T-helper 1 cell treated with Interleukin-12 subunit alpha and Interleukin-12 subunit beta and Interleukin-4 antibody, amounts not matched to agents 30 ng/mL and 1 ng/mL, for 36 hours (primary cell): ENCODE measurements at regions not wholly inside any gene's neighbourhood (a gene's known extent, or its start where the extent isn't known, plus 50 kb on each side); places are given as distances from the start of the nearest gene placed in this dataset.
"Not testable (repeated sequence)": the region's sequence is repeated elsewhere in the genome, so short reads cannot be mapped to it uniquely, and the experiment has no call there.

Experiments used
- intact Hi-C: fragments of 100-400 bp; cut with micrococcal nuclease; formaldehyde crosslinking; loops from one replicate; pipeline ENCODE4 v1.15.1; 2024

DNA sequence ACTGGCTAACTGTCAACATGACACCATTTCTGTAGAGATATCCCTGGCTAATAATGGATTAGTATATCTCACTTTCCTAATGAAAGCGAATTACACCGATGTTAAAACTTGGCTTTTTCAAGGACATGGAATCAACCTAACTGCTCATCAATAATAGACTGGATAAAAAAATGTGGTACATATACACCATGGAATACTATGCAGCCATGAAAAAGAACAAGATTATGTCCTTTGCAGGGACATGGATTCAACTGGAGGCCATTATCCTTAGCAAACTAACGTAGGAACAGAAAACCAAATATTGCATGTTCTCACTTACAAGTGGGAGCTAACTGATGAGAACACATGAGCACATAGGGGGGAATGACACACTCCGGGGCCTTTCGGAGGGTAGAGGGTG, 62.6 kb downstream of the ZIC1 start:
- intact Hi-C loops = no loop called here

DNA sequence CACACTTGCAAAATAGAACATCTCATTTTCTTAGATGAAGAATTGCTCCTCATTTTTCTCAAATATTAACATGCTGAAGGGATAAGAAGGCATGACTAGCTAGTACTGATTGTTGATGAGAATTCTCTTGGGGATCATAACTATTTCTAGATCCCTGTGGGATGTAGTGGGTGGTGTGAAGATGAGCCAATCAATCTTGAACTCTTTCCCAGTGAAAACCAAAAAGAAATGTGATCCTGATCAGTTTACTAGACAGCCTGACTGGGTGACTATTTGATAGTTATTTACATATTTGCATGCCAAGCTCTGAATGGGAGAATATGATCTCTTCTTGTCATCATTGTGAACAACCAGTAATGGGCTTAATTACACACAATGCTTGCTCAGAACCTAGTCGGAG, 63.7 kb downstream of the ZIC1 start:
- intact Hi-C loops = no loop called here

DNA sequence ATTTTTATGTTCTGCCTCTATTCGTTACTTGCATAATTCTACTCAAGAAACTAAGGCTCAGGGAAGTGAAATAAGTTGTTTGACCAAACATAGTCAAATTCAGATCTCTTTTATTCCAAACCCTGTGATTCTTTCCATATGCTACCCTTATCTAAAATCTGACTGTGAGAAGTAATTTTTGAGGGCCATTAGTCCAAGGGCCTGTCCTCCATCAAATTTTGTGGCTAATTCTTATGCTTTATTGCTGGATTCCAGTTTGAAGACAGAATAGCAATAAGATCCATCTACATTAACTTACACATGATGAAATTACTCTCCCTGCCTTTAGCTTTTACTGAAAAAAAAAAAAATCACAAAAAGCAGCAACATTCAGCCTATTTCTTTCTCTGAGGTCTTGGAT, 74.0 kb downstream of the ZIC1 start:
- intact Hi-C loops = no loop called here

DNA sequence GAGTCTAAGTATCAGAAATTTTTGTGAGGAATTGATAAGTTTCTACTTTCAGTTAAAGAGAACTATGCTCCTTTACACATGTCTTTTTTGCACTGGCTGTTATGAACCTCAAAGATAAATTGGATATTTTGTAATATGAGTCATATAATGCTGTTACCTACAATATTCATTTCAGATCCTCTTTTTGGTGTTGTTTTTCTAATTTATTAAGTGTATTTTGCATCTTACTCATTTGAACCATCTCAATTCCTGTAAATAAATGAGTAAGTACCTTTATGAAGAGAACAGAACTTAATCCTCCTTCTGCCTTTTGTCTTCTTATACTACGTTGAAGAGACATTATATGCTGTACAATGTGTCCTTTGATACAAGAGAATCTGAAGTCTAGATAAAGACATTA, 74.4 kb downstream of the ZIC1 start:
- intact Hi-C loops = no loop called here

GRCh38 chr3:147493065-147493464, 83.9 kb downstream of the ZIC1 start:
- intact Hi-C loops = no loop called here

DNA sequence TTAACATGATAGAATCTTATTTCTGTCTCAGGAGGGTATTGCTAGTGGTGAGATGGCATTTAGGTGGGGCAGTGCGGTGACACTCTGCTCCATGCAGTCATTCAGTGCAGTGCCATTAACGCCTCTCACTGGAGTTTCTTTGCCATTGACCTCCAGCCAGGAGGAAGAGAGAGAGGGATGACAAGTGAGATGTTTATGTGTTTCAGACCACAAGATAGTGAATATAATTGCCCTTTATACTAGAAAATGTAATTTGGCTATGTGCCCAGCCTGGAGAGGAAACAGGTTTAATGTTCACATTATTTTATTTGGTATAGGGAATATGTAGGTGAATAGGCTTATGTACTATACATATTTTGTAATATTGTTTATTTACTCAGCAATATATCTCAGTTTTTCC, 84.5 kb downstream of the ZIC1 start:
- intact Hi-C loops = no loop called here

DNA sequence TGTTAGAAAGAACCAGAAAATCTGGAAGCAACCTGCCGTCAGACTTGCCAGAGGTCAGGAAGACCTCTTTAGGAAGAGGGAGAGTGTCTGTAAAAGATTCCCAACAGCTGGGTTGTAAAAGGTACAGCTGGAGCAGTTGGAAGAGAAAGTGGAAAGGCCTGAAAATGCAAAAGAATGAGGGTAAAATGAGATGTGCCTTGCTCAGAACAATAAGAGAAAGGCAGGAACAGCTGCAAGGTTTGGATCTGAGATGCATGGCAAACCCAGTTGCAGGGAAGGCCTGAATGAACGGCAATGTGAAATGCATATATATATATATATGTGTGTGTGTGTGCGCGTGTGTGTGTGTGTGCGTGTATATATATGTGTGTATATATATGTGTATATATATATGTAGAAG, 88.1 kb downstream of the ZIC1 start:
- intact Hi-C loops = no loop called here

DNA sequence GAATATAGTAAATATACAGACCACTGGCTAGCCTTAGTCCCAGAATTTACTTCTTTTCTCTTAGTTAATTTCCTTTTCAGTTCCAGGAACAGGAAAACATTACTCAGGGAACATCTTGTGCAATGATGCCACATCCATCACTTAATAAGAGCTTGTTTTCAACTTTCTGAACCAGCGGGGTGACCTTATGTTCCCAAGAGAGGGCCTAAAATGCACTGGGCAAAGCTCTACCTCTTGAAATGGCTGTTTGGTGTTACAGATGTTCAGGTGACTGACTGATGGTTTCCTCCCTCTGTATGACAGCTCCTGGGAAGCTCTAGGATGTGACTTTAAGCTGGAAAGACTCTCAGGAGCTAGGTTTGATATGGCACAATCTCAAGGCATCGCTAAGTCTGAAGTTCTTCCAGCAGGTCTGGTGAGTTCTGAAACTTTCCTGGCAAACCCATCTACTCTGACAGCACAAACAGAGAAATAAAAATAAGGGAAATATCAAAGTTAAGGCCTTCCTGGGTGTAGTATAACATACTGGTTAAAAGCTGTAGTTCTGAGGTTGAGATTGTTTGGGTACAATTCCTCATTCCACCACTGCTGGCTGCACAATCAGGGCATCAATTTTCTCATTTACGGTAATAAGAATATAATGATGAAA, 98.6 kb downstream of the ZIC1 start:
- intact Hi-C loops = no loop called here

GRCh38 chr3:147509448-147509847, 100.3 kb downstream of the ZIC1 start:
- intact Hi-C loops = no loop called here

GRCh38 chr3:147513785-147514184, 104.6 kb downstream of the ZIC1 start:
- intact Hi-C loops = no loop called here

GRCh38 chr3:147514366-147515160, 105.4 kb downstream of the ZIC1 start:
- intact Hi-C loops = no loop called here

DNA sequence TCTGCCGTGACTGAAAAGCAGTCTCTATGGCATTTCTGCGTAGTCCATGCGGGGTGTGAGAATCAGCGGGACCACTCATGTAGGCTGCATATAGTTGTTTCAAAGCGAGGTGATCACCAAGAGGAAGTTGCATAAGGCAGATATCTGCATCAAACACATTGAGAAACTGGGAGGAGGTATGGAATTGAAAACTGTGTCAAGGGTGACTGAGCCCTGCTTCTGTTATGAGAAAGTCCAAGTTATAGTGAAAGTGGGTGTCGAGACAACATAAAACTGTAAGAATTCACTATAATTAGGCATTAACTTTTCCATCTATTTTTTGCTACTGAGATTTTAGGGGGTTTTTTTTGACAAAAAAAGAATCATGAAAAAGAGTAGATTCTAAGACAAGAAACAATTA, 109.3 kb downstream of the ZIC1 start:
- intact Hi-C loops = no loop called here

- intact Hi-C loops = no loop called here
These were observed 112.5 kb downstream of the ZIC1 start for GRCh38 chr3:147521646-147522045.

DNA sequence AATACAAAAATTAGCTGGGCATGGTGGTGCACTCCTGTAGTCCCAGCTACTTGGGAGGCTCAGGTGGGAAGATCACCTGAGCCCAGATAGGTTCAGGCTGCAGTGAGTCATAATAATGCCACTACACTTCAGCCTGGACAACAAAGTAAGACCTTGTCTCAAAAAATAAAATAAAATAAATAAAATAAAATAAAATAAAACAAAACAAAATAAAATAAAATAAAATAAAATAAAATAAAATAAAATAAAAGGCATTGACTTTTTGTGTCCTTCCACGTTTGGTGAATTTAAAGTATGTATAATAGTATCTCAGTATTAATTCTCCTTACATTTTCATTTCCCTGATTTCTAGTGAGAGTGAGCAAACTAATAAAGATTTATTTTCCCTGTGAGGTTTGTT, 113.6 kb downstream of the ZIC1 start:
- intact Hi-C loops = not testable (repeated sequence)

GRCh38 chr3:147529551-147529950, 120.4 kb downstream of the ZIC1 start:
- intact Hi-C loops = no loop called here

DNA sequence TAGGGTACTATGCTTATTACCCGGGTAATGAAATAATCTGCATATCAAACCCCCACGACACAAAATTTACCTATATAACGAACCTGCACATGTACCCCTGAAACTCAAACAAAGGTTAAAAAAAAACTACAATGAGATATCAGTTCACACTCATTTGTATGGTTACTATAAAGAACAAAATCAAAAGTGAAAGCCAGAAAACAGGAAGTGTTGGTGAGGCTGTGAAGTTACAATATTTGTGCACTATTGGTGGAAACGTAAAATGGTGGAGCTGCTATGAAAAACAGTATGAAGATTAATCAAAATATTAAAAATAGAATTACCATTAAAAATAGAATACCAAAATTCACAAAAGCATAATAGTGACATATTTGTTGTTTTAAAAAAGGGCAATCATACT, 128.9 kb downstream of the ZIC1 start:
- intact Hi-C loops = no loop called here

DNA sequence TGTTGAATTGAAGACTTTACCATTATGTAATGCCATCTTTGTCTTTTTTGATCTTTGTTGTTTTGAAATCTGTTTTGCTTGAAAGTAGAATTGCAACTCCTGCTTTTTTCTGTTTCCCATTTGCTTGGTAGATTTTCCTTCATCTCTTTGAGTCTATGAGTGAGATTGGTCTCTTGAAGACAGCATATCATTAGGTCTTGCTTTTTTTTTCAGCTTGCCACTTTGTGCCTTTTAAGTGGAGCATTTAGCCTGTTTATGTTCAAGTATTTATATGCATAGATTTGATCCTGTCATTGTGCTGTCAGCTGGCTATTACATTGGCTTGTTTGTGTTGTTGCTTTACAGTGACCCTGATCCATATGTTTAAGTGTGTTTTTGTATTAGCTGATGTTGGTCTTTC, 131.8 kb downstream of the ZIC1 start:
- intact Hi-C loops = no loop called here

DNA sequence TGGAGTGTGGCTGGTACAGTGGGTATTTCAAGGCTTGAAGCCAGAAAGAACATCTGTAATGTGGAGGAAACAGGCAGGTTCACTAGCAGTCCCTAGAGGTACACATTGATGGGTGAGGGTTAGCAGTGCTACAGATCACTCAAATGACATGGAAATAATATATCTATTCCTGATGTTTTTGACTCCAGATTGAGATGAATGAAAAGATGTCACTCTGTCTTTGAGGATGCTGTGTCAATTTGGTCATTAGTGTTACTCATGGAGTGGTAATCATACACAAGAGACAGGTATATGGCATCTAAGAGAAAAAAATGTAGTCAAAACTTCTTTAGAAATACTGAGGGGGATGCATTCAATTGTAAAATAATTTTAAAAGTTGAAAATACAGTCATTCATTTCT, 135.1 kb downstream of the ZIC1 start:
- intact Hi-C loops = no loop called here

DNA sequence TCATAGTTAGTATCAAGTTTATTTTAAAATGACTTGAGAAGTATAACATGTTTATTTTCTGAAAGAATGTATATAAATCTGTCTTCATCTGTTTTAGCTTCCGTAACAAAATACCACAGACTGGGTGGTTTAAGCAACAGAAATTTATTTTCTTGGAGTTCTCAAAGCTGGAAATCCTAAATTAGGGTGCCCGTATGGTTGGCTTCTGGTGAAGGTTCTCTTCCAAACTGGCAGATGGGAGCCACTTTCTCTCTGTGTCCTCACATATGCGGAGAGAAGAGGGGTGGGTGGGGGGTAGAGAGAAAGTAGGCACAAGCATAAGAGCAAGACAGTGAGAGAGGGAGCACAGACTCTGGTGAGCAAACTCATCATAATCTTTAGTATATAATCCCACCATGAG, 142.3 kb downstream of the ZIC1 start:
- intact Hi-C loops = no loop called here

GRCh38 chr3:147554332-147554731, 145.2 kb downstream of the ZIC1 start:
- intact Hi-C loops = no loop called here

DNA sequence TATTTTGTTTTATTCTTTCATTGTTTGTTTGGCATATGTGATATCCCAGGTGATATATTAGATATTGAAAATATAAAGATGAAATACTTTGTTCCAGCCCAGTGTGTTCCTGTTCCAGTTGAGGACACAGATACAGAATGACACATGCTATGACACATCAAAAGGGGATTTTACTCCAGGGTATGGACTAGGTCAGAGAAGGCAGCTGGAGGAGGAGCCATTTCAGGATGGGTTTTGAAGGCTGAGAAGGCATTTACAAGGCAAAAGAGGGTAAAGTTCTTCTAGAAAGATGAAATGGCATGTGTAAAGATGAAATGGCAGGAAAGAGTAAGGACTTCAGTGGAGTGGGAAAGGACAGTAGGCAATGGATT, 163.8 kb downstream of the ZIC1 start:
- intact Hi-C loops = no loop called here

DNA sequence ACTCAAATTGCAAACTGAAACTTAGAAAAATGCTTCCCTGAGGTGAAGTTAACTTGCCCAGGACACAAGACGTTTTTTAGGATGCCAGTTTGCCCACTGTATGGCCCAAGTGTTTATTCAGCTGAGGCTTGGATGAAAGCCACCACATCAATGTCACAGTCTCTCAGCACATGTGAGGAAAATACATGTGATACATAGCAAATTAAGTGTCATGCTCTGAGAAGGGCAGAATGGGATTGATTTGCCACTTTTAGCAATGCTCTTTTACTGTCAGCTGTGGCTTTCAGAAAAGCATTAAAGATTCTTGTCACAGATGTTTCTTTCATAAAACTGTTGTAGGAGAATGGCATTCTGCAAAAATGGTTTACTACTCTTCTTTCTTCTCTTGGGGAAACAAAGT, 165.5 kb downstream of the ZIC1 start:
- intact Hi-C loops = no loop called here

DNA sequence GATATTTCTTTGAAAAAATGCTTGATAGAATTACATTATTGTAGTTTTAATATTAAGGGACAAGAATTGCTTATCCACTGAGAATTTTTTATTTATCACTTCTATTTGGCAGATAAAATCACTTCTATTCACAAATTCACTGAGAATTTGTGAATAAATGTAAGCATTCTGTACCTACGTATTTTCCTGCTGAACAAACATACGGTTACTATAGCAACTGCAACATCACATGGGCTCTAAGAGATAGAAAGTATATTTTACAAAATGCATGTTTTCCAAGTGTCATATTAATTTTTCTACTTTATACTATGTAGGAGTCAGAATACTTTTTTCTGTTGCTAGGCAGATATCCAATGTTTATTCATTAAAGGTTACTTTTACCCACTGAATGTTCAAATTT, 166.2 kb downstream of the ZIC1 start:
- intact Hi-C loops = no loop called here
